K562 (cell line): ENCODE measurements at regions not wholly inside any gene's neighbourhood (a gene's known extent, or its start where the extent isn't known, plus 50 kb on each side); places are given as distances from the start of the nearest gene placed in this dataset.

Experiments used
- ELF1 ChIP-seq: fragments of 200-800 bp; sonication (Bioruptor generic); IDR thresholded peaks from 2 replicates; pipeline ENCODE4 v1.6.1; 2016; ENCODE audit warnings: missing genetic modification characterization, missing compliant biosample characterization
- FOXP1 ChIP-seq: sonication (generic); formaldehyde crosslinking; IDR thresholded peaks from 2 replicates; pipeline ENCODE4 v1.8.0; 2022; ENCODE audit warnings: mild to moderate bottlenecking, missing genetic modification reagents
- MEF2A ChIP-seq: IDR thresholded peaks from 2 replicates; pipeline ENCODE4 v1.6.1; 2011; ENCODE audit warnings: low read depth, mild to moderate bottlenecking, low read length, moderate library complexity; ENCODE audit not compliant: control insufficient read depth
- SIX5 ChIP-seq, 2 experiments: IDR thresholded peaks; 2 replicates each; pipeline ENCODE4 v1.6.1; 2011; ENCODE audit warnings: low read length in 2 of 2, borderline replicate concordance in 1 of 2, low read depth in 1 of 2, mild to moderate bottlenecking in 1 of 2, moderate library complexity in 1 of 2; ENCODE audit not compliant: insufficient read depth in 1 of 2
- ZNF324 ChIP-seq: fragments of 250-450 bp; sonication (Bioruptor Pico); IDR thresholded peaks from 2 replicates; pipeline ENCODE4 v1.4.0; 2020; ENCODE audit warnings: mild to moderate bottlenecking

DNA sequence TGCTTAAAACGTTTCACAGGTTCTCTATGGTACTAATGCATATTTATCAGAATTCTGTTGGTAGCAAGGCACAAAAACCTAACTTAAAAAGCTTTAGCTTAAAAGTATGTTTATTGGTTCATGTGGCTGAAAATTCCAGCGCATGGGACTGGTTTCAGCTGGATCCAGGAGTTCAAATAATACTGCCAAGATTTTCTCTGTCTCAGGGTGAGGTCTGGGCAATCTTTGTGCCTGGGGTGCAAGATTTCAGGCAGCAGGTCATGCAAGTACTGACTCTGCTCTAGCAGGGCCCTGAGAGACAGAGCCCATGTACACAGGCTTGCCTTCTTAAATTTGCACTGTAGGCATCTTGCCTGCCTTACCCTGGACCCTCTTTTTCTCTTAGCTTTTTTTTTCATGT, 134.2 kb upstream of the GAS1 start:
- TF ChIP-seq MEF2A (no peak), ZNF324 (CRISPR knock-in tag) (no peak), ELF1 (tag) (no peak), SIX5 (IDR thresholded peaks at IDR 0.05; ENCODE audit: borderline replicate concordance in 1 of 2, insufficient read depth in 1 of 2, low read depth in 1 of 2, low read length in 2 of 2) (no peak), FOXP1 (CRISPR knock-in tag) (no peak)
